Chondrocyte (in vitro differentiated cells): ENCODE measurements at regions not wholly inside any gene's neighbourhood (a gene's known extent, or its start where the extent isn't known, plus 50 kb on each side); places are given as distances from the start of the nearest gene placed in this dataset.

Experiments used
- DNase-seq: peaks from one replicate; pipeline ENCODE4 v3.0.0; 2021; ENCODE audit warnings: mixed read lengths, low spot score
- H3K27ac Mint-ChIP-seq: one replicate; pipeline ENCODE4 v1.8.0; 2021; ENCODE audit warnings: mild to moderate bottlenecking, moderate library complexity, mixed read lengths; ENCODE audit not compliant: unreplicated experiment
- H3K27me3 Mint-ChIP-seq: 2 replicates; pipeline ENCODE4 v1.8.0; 2021; ENCODE audit warnings: low read depth, mixed read lengths
- H3K36me3 Mint-ChIP-seq: 2 replicates; pipeline ENCODE4 v1.8.0; 2021; ENCODE audit warnings: low read depth, mixed read lengths
- H3K4me1 Mint-ChIP-seq: 2 replicates; pipeline ENCODE4 v1.8.0; 2021; ENCODE audit warnings: low read depth, mild to moderate bottlenecking, mixed read lengths
- H3K4me3 Mint-ChIP-seq: one replicate; pipeline ENCODE4 v1.8.0; 2021; ENCODE audit warnings: mild to moderate bottlenecking, moderate library complexity, mixed read lengths; ENCODE audit not compliant: unreplicated experiment
- H3K9me3 Mint-ChIP-seq: 2 replicates; pipeline ENCODE4 v1.8.0; 2021; ENCODE audit warnings: low read depth, mixed read lengths
- CTCF ChIP-seq: fragments of 200-600 bp; sonication (generic); IDR thresholded peaks from 2 replicates; pipeline ENCODE4 v1.5.0; 2021; ENCODE audit warnings: antibody characterized with exemption, mild to moderate bottlenecking, moderate library complexity

DNA sequence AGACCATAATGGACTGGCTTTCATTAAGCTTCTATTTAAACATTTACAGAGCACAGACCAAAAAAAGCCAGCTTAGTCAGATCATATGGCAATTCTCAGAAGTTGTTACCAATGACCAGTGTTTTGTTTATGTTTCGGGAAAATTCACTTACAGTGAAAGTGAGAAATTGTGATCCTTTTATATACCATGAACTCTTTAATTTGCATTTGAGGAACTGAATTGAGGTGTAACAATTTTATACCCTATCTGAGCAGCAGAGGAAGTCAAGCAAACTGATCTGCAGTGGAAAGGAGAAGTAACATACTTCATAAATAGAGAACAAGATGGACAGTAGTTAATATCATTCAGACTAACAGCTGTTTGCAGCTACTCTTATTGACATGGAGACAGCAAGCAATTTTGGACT lies 97.1 kb downstream of the TMA16 start:
- TF ChIP-seq CTCF, result no peak
- Mint-ChIP-seq H3K27me3 (no peaks in the 10 kb centered on the region), H3K36me3 (no peaks in the 10 kb centered on the region), H3K9me3 (peaks cover 3% of the 10 kb centered on the region), H3K27ac (no peak overlapping the region), H3K4me1 (no peaks in the 10 kb centered on the region), H3K4me3 (no peak overlapping the region)
- no peak for DNase-seq

DNA sequence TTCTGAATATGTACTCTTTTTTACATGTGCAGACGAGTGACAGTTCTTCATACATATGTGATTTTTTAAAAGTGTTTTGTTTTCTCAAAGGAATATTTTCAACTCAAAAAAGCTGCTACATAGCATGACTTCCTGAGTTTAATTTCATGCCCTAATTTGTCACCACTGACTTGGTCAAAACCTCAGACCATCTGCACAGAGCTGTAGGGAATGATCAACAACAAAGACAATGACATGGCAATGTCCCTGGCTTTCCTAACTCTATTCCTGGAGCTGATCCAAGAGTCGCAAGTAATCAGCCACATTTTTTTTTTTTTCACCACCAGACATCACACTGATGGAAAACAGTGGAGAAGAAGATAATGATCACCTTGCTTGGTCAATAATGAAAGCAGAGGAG lies 97.7 kb downstream of the TMA16 start:
- peaks cover 2% of the 10 kb centered on the region for H3K9me3 Mint-ChIP-seq
- no peaks in the 10 kb centered on the region for H3K4me1 Mint-ChIP-seq
- H3K36me3 Mint-ChIP-seq, result no peaks in the 10 kb centered on the region
- H3K27me3 Mint-ChIP-seq, result no peaks in the 10 kb centered on the region
- H3K27ac Mint-ChIP-seq, result no peak overlapping the region
- DNase-seq, result no peak
- no peak for TF ChIP-seq CTCF
- no peak overlapping the region for H3K4me3 Mint-ChIP-seq

GRCh38 chr4:163595580-163595979 lies 101.1 kb downstream of the TMA16 start:
- Mint-ChIP-seq H3K9me3 (no peaks in the 10 kb centered on the region), H3K27ac (no peak overlapping the region), H3K36me3 (no peaks in the 10 kb centered on the region), H3K27me3 (no peaks in the 10 kb centered on the region), H3K4me3 (no peak overlapping the region), H3K4me1 (no peaks in the 10 kb centered on the region)
- TF ChIP-seq CTCF, result no peak
- no peak for DNase-seq

- DNase-seq, result no peak
- Mint-ChIP-seq H3K27ac (no peak overlapping the region), H3K4me3 (no peak overlapping the region), H3K9me3 (no peaks in the 10 kb centered on the region), H3K36me3 (no peaks in the 10 kb centered on the region), H3K4me1 (no peaks in the 10 kb centered on the region), H3K27me3 (peaks cover 3% of the 10 kb centered on the region)
- no peak for TF ChIP-seq CTCF
These were observed 103.5 kb downstream of the TMA16 start for GRCh38 chr4:163598028-163598427.

DNA sequence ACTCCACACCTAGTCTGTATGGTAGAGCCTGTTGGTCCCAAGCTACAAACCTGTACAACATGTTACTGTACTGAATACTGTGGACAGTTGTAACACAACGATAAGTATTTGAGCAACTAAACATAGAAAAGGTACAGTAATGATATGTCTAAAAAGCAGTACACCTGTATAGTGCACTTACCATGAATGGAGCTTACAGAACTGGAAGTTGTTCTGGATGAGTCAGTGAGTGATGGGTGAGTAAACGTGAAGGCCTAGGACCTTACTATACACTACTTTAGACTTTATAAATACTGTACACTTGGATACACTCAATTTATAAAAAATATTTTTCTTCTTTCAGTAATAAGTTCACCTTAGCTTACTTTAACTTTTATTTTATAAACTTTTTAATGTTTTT lies 104.0 kb downstream of the TMA16 start:
- TF ChIP-seq CTCF, result no peak
- H3K4me3 Mint-ChIP-seq, result no peak overlapping the region
- no peak overlapping the region for H3K27ac Mint-ChIP-seq
- no peaks in the 10 kb centered on the region for H3K36me3 Mint-ChIP-seq
- no peaks in the 10 kb centered on the region for H3K4me1 Mint-ChIP-seq
- no peaks in the 10 kb centered on the region for H3K9me3 Mint-ChIP-seq
- peaks cover 4% of the 10 kb centered on the region for H3K27me3 Mint-ChIP-seq
- no peak for DNase-seq
